GM19324 (cell line): ENCODE measurements at regions not wholly inside any gene's neighbourhood (a gene's known extent, or its start where the extent isn't known, plus 50 kb on each side); places are given as distances from the start of the nearest gene placed in this dataset.

Source experiments
- ATAC-seq: cut with Tn5 transposase; IDR thresholded peaks from one replicate; pipeline ENCODE4 v1.9.1; 2021; ENCODE audit warnings: mild to moderate bottlenecking, moderate library complexity; ENCODE audit not compliant: unreplicated experiment, low FRiP score

GRCh38 chr7:46209611-46210388, 288.7 kb upstream of the IGFBP3 start:
- ATAC-seq: no peak

- no peak for ATAC-seq
Observed at GRCh38 chr7:46208635-46209525, 287.8 kb upstream of the IGFBP3 start.

GRCh38 chr7:46207931-46208634, 287.0 kb upstream of the IGFBP3 start:
- no peak for ATAC-seq

- no peak for ATAC-seq
Observed at GRCh38 chr7:46206476-46207060, 285.5 kb upstream of the IGFBP3 start.

- no peak for ATAC-seq
Observed at GRCh38 chr7:46205478-46205877, 284.4 kb upstream of the IGFBP3 start.

- no peak for ATAC-seq
Observed at GRCh38 chr7:46203926-46204325, 282.9 kb upstream of the IGFBP3 start.

- no peak for ATAC-seq
Observed at GRCh38 chr7:46202379-46202778, 281.3 kb upstream of the IGFBP3 start.

- no peak for ATAC-seq
Observed at GRCh38 chr7:46201961-46202360, 280.9 kb upstream of the IGFBP3 start.

- ATAC-seq: no peak
Observed at GRCh38 chr7:46198701-46199100, 277.6 kb upstream of the IGFBP3 start.

GRCh38 chr7:46197785-46198540, 276.9 kb upstream of the IGFBP3 start:
- ATAC-seq: no peak

- no peak for ATAC-seq
Observed at GRCh38 chr7:46195934-46196333, 274.9 kb upstream of the IGFBP3 start.

- no peak for ATAC-seq
Observed at GRCh38 chr7:46192271-46192670, 271.2 kb upstream of the IGFBP3 start.

GRCh38 chr7:46191776-46192175, 270.7 kb upstream of the IGFBP3 start:
- no peak for ATAC-seq

GRCh38 chr7:46191296-46191695, 270.2 kb upstream of the IGFBP3 start:
- ATAC-seq: no peak

- no peak for ATAC-seq
Observed at GRCh38 chr7:46189255-46189790, 268.3 kb upstream of the IGFBP3 start.

GRCh38 chr7:46186131-46186530, 265.1 kb upstream of the IGFBP3 start:
- no peak for ATAC-seq

GRCh38 chr7:46179061-46179610, 258.1 kb upstream of the IGFBP3 start:
- no peak for ATAC-seq

- no peak for ATAC-seq
Observed at GRCh38 chr7:46178661-46179060, 257.6 kb upstream of the IGFBP3 start.

- ATAC-seq: no peak
Observed at GRCh38 chr7:46177821-46178220, 256.7 kb upstream of the IGFBP3 start.
